ENCODE measurements at regions not wholly inside any gene's neighbourhood (a gene's known extent, or its start where the extent isn't known, plus 50 kb on each side); places are given as distances from the start of the nearest gene placed in this dataset.

GRCh38 chr10:36053271-36053670 is 411.2 kb upstream of the FZD8 start:
- TF ChIP-seq CTCF (IDR thresholded peaks at IDR 0.05) = no peak
- TF ChIP-seq POLR2AphosphoS5 (IDR thresholded peaks at IDR 0.05) = no peak
